CD14-positive monocyte (primary cell): ENCODE measurements at regions not wholly inside any gene's neighbourhood (a gene's known extent, or its start where the extent isn't known, plus 50 kb on each side); places are given as distances from the start of the nearest gene placed in this dataset.

ENCODE experiments used
- DNase-seq, 3 donors: peaks; one replicate each; pipeline ENCODE4 v3.0.0-alpha.2; 2011 to 2022
- H2AFZ ChIP-seq: 2 replicates; pipeline ENCODE4 v1.6.0; 2012; ENCODE audit warnings: mild to moderate bottlenecking, low read depth, low read length, inconsistent platforms; ENCODE audit not compliant: insufficient read depth, poor library complexity, severe bottlenecking
- H3K27ac ChIP-seq, 2 donors: 1 replicate in 1 of 2; 2 replicates in 1 of 2; pipeline ENCODE4 v1.5.1; 2012 to 2013; ENCODE audit warnings: low read length in 2 of 2, control low read depth in 1 of 2, inconsistent platforms in 1 of 2, low read depth in 1 of 2, mild to moderate bottlenecking in 1 of 2
- H3K27me3 ChIP-seq, 2 donors: one replicate each; pipeline versions ENCODE4 v1.6.0 to v1.6.1; 2011 to 2013; ENCODE audit warnings: low read length in 2 of 2; ENCODE audit not compliant: control insufficient read depth in 2 of 2, insufficient read depth in 2 of 2
- H3K36me3 ChIP-seq, 2 donors: replicated peaks in 1 of 2; 1 replicate in 1 of 2; 2 replicates in 1 of 2; pipeline versions ENCODE4 v1.5.1 to v1.6.1; 2012 to 2013; ENCODE audit warnings: low read length in 2 of 2, control low read depth in 1 of 2, inconsistent platforms in 1 of 2, mild to moderate bottlenecking in 1 of 2; ENCODE audit not compliant: insufficient read depth in 2 of 2, control insufficient read depth in 1 of 2
- H3K4me1 ChIP-seq, 2 donors: 1 replicate in 1 of 2; 2 replicates in 1 of 2; pipeline versions ENCODE4 v1.5.1 to v1.6.1; 2012 to 2013; ENCODE audit warnings: low read length in 2 of 2, control low read depth in 1 of 2, inconsistent platforms in 1 of 2, mild to moderate bottlenecking in 1 of 2, moderate library complexity in 1 of 2; ENCODE audit not compliant: insufficient read depth in 2 of 2, control insufficient read depth in 1 of 2
- H3K4me2 ChIP-seq: replicated peaks from 2 replicates; pipeline ENCODE3; 2012; ENCODE audit warnings: low read length, moderate library complexity, mild to moderate bottlenecking; ENCODE audit not compliant: poor library complexity, severe bottlenecking; ENCODE audit errors: extremely low read depth
- H3K4me3 ChIP-seq, 3 experiments: fragments of 200-600 bp in 1 of 3; sonication (generic) in 1 of 3; replicated peaks in 1 of 3; 1 replicate in 2 of 3; 2 replicates in 1 of 3; pipeline ENCODE4 v1.5.1; 2011 to 2013; ENCODE audit warnings: low read length in 3 of 3, mild to moderate bottlenecking in 3 of 3, control low read depth in 2 of 3, low read depth in 2 of 3, inconsistent platforms in 1 of 3, moderate library complexity in 1 of 3
- H3K79me2 ChIP-seq: 2 replicates; pipeline ENCODE4 v1.6.0; 2012; ENCODE audit warnings: mild to moderate bottlenecking, control low read depth, inconsistent platforms, low read length, moderate library complexity; ENCODE audit not compliant: insufficient read depth
- H3K9ac ChIP-seq: 2 replicates; pipeline ENCODE4 v1.6.0; 2017; ENCODE audit warnings: low read length, mild to moderate bottlenecking; ENCODE audit not compliant: insufficient read depth, poor library complexity, severe bottlenecking
- H3K9me3 ChIP-seq, 2 donors: replicated peaks in 1 of 2; 1 replicate in 1 of 2; 2 replicates in 1 of 2; pipeline versions ENCODE4 v1.5.1 to v1.6.1; 2012 to 2013; ENCODE audit warnings: low read length in 2 of 2, control low read depth in 1 of 2; ENCODE audit not compliant: control insufficient read depth in 1 of 2, insufficient read depth in 1 of 2
- H4K20me1 ChIP-seq: 2 replicates; pipeline ENCODE4 v1.6.0; 2012; ENCODE audit warnings: mild to moderate bottlenecking, low read length, control low read depth, moderate library complexity; ENCODE audit not compliant: insufficient read depth
- H3K27ac Mint-ChIP-seq, 7 donors: one replicate each; pipeline ENCODE4 v1.8.0; 2020; ENCODE audit warnings: mild to moderate bottlenecking in 7 of 7, mixed read lengths in 7 of 7, moderate library complexity in 6 of 7, inconsistent platforms in 2 of 7
- H3K27me3 Mint-ChIP-seq, 3 donors: one replicate each; pipeline ENCODE4 v1.8.0; 2021 to 2022; ENCODE audit warnings: low read depth in 3 of 3, mild to moderate bottlenecking in 3 of 3, mixed read lengths in 3 of 3, moderate library complexity in 3 of 3, inconsistent platforms in 1 of 3
- H3K36me3 Mint-ChIP-seq, 2 donors: one replicate each; pipeline ENCODE4 v1.8.0; 2020; ENCODE audit warnings: mixed read lengths in 2 of 2, inconsistent platforms in 1 of 2, mild to moderate bottlenecking in 1 of 2
- H3K4me1 Mint-ChIP-seq: one replicate; pipeline ENCODE4 v1.8.0; 2020; ENCODE audit warnings: mild to moderate bottlenecking, mixed read lengths
- H3K4me3 Mint-ChIP-seq, 2 donors: one replicate each; pipeline ENCODE4 v1.8.0; 2020; ENCODE audit warnings: mild to moderate bottlenecking in 2 of 2, mixed read lengths in 2 of 2, moderate library complexity in 1 of 2
- H3K9me3 Mint-ChIP-seq, 7 donors: one replicate each; pipeline ENCODE4 v1.8.0; 2020 to 2022; ENCODE audit warnings: mixed read lengths in 7 of 7, mild to moderate bottlenecking in 6 of 7, moderate library complexity in 6 of 7, inconsistent platforms in 2 of 7
- CTCF ChIP-seq: fragments of 200-600 bp; IDR thresholded peaks from one replicate; pipeline ENCODE4 v1.8.0; 2022; ENCODE audit warnings: antibody characterized with exemption, mild to moderate bottlenecking
- WGBS: methylation state at CpG from one replicate; pipeline ENCODE4 v1.1.5; 2013; ENCODE audit warnings: missing lambda C conversion rate; ENCODE audit not compliant: insufficient coverage; 5-methylcytosine and 5-hydroxymethylcytosine counted together
- intact Hi-C, 2 donors: fragments of 100-400 bp; cut with micrococcal nuclease; formaldehyde crosslinking; loops; one replicate each; pipeline versions ENCODE4 v1.15.0 to v1.15.1; 2023

DNA sequence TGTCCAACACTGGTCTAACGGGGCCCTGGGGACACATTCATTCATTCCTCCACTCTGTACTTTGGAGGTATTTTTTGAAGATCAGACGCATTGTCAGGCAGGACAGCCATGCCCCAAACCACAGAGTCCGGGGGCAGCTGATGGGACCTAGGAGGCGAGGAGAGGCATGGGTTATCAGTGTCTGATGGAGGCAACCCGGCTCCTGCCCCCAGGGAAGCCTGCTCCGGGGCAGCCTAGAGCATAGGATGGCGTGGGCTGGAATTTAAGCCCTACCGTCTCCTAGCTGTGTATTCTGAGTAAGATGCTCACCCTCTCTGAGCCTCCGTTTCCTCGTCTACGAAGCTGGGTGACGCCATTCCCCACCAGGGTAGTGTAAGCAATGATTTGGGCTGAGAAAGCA lies 55.4 kb upstream of the ELN start:
- no peaks in the 10 kb centered on the region for H3K27me3 ChIP-seq
- H3K79me2 ChIP-seq, result no peaks in the 10 kb centered on the region
- no peak overlapping the region for H3K4me3 ChIP-seq
- no peak for TF ChIP-seq CTCF
- no peak overlapping the region for H2AFZ ChIP-seq
- Mint-ChIP-seq H3K4me1 (peaks cover 25% of the 10 kb centered on the region), H3K4me3 (no peak overlapping the region), H3K27me3 (peaks cover 4 to 13% (median 4%) of the 10 kb centered on the region in 3 donors), H3K9me3 (peaks cover 0 to 2% (median 0%) of the 10 kb centered on the region in 7 donors), H3K36me3 (no peaks in the 10 kb centered on the region), H3K27ac (no peak overlapping the region)
- no peak overlapping the region for H3K9ac ChIP-seq
- intact Hi-C loops, result no loop called here
- H3K27ac ChIP-seq, result no peak overlapping the region
- no peaks in the 10 kb centered on the region for H3K36me3 ChIP-seq
- H3K4me1 ChIP-seq, result peaks cover 16 to 26% of the 10 kb centered on the region in 2 donors
- H3K4me2 ChIP-seq, result no peak overlapping the region
- no peaks in the 10 kb centered on the region for H3K9me3 ChIP-seq
- DNase-seq, result no peak
- 90% methylated on average over 10 of the region's 12 CpGs for whole genome bisulfite sequencing
- H4K20me1 ChIP-seq, result no peaks in the 10 kb centered on the region

DNA sequence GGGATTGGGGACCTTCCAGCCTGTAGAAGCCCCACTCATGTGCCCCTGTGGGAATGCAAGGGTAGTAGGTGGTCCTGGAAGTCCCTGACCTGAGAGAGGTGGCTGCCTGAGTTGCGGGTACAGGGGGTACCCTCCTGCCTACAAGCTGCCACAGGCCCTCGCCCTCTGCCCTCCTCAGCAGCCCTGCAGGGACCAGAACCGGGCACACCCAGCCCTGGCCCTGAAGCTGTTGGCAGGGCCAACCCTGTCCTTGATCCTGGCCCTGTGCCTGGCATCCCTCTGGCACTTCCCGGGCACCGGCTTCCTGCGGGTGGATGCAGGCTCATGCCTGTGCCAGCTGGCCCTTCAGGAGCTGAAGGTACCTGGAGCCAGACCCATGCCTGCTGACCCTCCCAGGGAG lies 54.9 kb upstream of the ELN start:
- Mint-ChIP-seq H3K9me3 (peaks cover 0 to 2% (median 0%) of the 10 kb centered on the region in 7 donors), H3K4me3 (no peak overlapping the region), H3K4me1 (peaks cover 27% of the 10 kb centered on the region), H3K27me3 (peaks cover 2 to 17% (median 4%) of the 10 kb centered on the region in 3 donors), H3K36me3 (no peaks in the 10 kb centered on the region), H3K27ac (no peak overlapping the region)
- 98% methylated on average over 6 of the region's 6 CpGs for WGBS
- Histone ChIP-seq H3K4me3 (no peak overlapping the region), H3K4me1 (peaks cover 14 to 26% of the 10 kb centered on the region in 2 donors), H3K36me3 (no peaks in the 10 kb centered on the region), H3K27me3 (no peaks in the 10 kb centered on the region), H4K20me1 (no peaks in the 10 kb centered on the region), H3K79me2 (no peaks in the 10 kb centered on the region), H2AFZ (no peak overlapping the region), H3K9ac (no peak overlapping the region), H3K27ac (no peak overlapping the region), H3K9me3 (no peaks in the 10 kb centered on the region), H3K4me2 (no peak overlapping the region)
- intact Hi-C loops, result no loop called here
- no peak for TF ChIP-seq CTCF
- DNase-seq, result no peak
